Endothelial cell (in vitro differentiated cells): ENCODE measurements at regions not wholly inside any gene's neighbourhood (a gene's known extent, or its start where the extent isn't known, plus 50 kb on each side); places are given as distances from the start of the nearest gene placed in this dataset.

Experiments used
- DNase-seq: peaks from one replicate; pipeline ENCODE4 v3.0.0; 2021; ENCODE audit warnings: low spot score
- H3K27ac Mint-ChIP-seq: one replicate; pipeline ENCODE4 v1.8.0; 2021; ENCODE audit warnings: mixed read lengths, inconsistent platforms; ENCODE audit not compliant: unreplicated experiment
- H3K27me3 Mint-ChIP-seq: one replicate; pipeline ENCODE4 v1.8.0; 2021; ENCODE audit warnings: mild to moderate bottlenecking, moderate library complexity, mixed read lengths, inconsistent platforms; ENCODE audit not compliant: unreplicated experiment
- H3K36me3 Mint-ChIP-seq: one replicate; pipeline ENCODE4 v1.8.0; 2021; ENCODE audit warnings: mild to moderate bottlenecking, low read depth, mixed read lengths, inconsistent platforms; ENCODE audit not compliant: unreplicated experiment
- H3K4me1 Mint-ChIP-seq: one replicate; pipeline ENCODE4 v1.8.0; 2021; ENCODE audit warnings: mild to moderate bottlenecking, mixed read lengths, inconsistent platforms; ENCODE audit not compliant: unreplicated experiment
- H3K4me3 Mint-ChIP-seq: one replicate; pipeline ENCODE4 v1.8.0; 2021; ENCODE audit warnings: mild to moderate bottlenecking, mixed read lengths, inconsistent platforms; ENCODE audit not compliant: unreplicated experiment
- H3K9me3 Mint-ChIP-seq: one replicate; pipeline ENCODE4 v1.8.0; 2021; ENCODE audit warnings: mixed read lengths, inconsistent platforms; ENCODE audit not compliant: unreplicated experiment
- TF ChIP-seq, protein P1 (sequence below): fragments of 200-600 bp; sonication (generic); IDR thresholded peaks from one replicate; pipeline ENCODE4 v1.5.0; 2021; ENCODE audit warnings: antibody characterized with exemption; ENCODE audit not compliant: unreplicated experiment

DNA sequence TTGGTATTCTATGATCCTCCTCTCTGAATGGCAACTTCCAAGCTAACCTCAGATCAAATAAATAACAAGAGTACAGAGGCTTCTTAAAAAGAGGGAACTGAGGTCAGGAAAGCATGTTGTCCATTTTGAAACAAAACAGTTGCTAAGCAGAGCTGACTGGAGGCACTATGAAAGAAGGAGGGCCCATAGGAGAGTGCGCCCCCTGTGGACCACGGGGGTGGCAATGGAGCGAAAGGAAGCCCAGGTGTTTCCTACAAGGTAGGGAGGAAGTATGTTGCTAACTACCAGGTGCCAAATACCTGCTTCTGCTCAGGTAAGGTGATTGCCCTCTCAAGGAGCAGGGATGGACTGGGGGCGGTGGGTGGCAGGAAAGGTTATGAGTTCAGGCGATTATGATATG, 101.8 kb upstream of the MAST4 start:
- H3K36me3 Mint-ChIP-seq, result no peaks in the 10 kb centered on the region
- DNase-seq, result no peak
- H3K4me1 Mint-ChIP-seq, result peaks cover 3% of the 10 kb centered on the region
- peaks cover 4% of the 10 kb centered on the region for H3K27me3 Mint-ChIP-seq
- TF ChIP-seq, protein P1, sequence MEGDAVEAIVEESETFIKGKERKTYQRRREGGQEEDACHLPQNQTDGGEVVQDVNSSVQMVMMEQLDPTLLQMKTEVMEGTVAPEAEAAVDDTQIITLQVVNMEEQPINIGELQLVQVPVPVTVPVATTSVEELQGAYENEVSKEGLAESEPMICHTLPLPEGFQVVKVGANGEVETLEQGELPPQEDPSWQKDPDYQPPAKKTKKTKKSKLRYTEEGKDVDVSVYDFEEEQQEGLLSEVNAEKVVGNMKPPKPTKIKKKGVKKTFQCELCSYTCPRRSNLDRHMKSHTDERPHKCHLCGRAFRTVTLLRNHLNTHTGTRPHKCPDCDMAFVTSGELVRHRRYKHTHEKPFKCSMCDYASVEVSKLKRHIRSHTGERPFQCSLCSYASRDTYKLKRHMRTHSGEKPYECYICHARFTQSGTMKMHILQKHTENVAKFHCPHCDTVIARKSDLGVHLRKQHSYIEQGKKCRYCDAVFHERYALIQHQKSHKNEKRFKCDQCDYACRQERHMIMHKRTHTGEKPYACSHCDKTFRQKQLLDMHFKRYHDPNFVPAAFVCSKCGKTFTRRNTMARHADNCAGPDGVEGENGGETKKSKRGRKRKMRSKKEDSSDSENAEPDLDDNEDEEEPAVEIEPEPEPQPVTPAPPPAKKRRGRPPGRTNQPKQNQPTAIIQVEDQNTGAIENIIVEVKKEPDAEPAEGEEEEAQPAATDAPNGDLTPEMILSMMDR, result no peak
- H3K27ac Mint-ChIP-seq, result peak overlapping the region; percentile 19
- H3K4me3 Mint-ChIP-seq, result no peak overlapping the region
- peaks cover under 1% of the 10 kb centered on the region for H3K9me3 Mint-ChIP-seq

GRCh38 chr5:66498791-66499207, 97.4 kb upstream of the MAST4 start:
- peaks cover 5% of the 10 kb centered on the region for H3K27me3 Mint-ChIP-seq
- H3K36me3 Mint-ChIP-seq, result no peaks in the 10 kb centered on the region
- DNase-seq, result no peak
- peak overlapping the region; percentile 26 for H3K27ac Mint-ChIP-seq
- no peak overlapping the region for H3K4me3 Mint-ChIP-seq
- TF ChIP-seq, protein P1, result no peak
- H3K4me1 Mint-ChIP-seq, result peaks cover 3% of the 10 kb centered on the region
- H3K9me3 Mint-ChIP-seq, result no peaks in the 10 kb centered on the region

GRCh38 chr5:66503203-66503789, 92.9 kb upstream of the MAST4 start:
- H3K9me3 Mint-ChIP-seq, result no peaks in the 10 kb centered on the region
- TF ChIP-seq, protein P1, result no peak
- H3K4me1 Mint-ChIP-seq, result peaks cover 3% of the 10 kb centered on the region
- no peak overlapping the region for H3K27ac Mint-ChIP-seq
- H3K27me3 Mint-ChIP-seq, result peaks cover 6% of the 10 kb centered on the region
- no peak overlapping the region for H3K4me3 Mint-ChIP-seq
- H3K36me3 Mint-ChIP-seq, result no peaks in the 10 kb centered on the region
- no peak for DNase-seq

DNA sequence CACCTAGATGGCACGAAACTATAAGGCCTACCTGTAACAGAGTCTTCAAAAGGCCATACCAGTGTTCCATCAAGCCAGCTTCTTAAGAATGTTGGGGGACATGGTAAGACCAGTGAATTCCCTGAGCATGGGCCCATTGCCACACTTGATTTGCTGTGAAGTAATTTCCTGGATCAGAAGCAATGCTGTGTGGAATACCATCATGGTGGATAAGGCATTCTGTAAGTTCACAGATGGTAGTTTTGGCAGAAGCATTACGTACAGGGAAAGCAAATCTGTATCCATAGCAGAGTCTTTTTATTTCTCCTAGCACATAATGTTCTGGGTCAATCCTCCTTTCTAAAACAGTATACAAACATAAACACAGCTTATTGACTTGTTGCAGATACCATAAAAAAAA, 89.1 kb upstream of the MAST4 start:
- Mint-ChIP-seq H3K4me3 (no peak overlapping the region), H3K4me1 (no peaks in the 10 kb centered on the region), H3K27ac (no peak overlapping the region), H3K36me3 (no peaks in the 10 kb centered on the region), H3K27me3 (peaks cover 3% of the 10 kb centered on the region), H3K9me3 (no peaks in the 10 kb centered on the region)
- no peak for DNase-seq
- TF ChIP-seq, protein P1, result no peak

GRCh38 chr5:66511491-66511890, 84.7 kb upstream of the MAST4 start:
- TF ChIP-seq, protein P1, result no peak

More at GRCh38 chr5:66511491-66511890, 84.7 kb upstream of the MAST4 start:
- no peaks in the 10 kb centered on the region for H3K36me3 Mint-ChIP-seq
- no peaks in the 10 kb centered on the region for H3K27me3 Mint-ChIP-seq
- H3K9me3 Mint-ChIP-seq, result no peaks in the 10 kb centered on the region
- no peak for DNase-seq
- no peak overlapping the region for H3K4me3 Mint-ChIP-seq
- no peak overlapping the region for H3K27ac Mint-ChIP-seq
- H3K4me1 Mint-ChIP-seq, result no peaks in the 10 kb centered on the region
